ENCODE measurements at regions not wholly inside any gene's neighbourhood (a gene's known extent, or its start where the extent isn't known, plus 50 kb on each side); places are given as distances from the start of the nearest gene placed in this dataset.

DNA sequence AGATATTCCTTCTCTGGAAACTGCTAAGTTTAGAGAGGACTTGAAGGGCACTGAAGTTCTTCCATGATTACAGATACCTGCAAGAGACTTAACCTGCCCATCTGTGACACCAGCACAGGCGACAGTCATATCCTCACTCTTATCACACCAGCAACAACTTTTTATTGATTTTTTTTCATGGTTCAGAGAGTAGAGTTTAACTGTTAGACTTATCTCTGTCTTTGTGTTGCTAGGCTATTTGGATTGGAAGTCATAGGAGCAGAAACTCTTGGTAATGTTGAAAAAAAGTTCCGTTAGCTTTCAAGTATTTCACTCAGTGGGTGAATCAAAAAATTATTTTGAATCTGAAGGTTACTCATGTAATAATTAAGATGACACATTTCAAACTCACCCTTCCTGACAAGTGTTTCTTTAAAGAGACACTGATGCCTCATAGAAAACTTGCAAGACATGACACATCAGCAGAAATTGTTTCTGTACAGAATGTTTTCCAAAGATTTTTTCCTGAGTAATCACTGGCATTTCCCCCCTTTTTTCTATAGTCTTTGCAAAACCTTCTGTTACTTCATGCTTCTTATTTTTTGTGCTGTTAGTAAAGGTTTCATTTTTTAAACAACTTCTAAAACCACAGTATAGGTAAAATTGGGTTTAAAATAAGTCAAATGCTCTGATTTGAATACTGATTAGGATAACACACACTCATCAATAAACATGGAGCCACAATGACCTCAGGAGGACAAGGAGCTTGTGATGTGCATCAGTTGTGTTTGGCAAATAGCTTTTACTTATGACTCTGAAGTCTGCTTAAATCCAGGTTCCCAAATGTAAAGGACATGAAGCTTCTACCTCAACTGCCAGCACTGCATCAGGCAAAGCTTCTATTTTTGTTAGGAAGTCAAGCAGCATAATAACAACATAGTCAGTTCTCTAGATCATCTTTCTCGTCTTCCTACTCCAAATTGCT is 252.9 kb upstream of the MAN1A1 start:
- peak; percentile 57 for DNase-seq (ENCODE audit: low read depth)
- H3K4me3 ChIP-seq (ENCODE audit: low read depth, low read length): no peak overlapping the region
- TF ChIP-seq CTCF (IDR thresholded peaks at IDR 0.05; ENCODE audit: insufficient read depth, low read length): no peak

- DNase-seq (ENCODE audit: low read depth): no peak
- no peak overlapping the region for H3K4me3 ChIP-seq (ENCODE audit: low read depth, low read length)
- no peak for TF ChIP-seq CTCF (IDR thresholded peaks at IDR 0.05; ENCODE audit: insufficient read depth, low read length)
Observed at GRCh38 chr6:119598883-119599282, 249.3 kb upstream of the MAN1A1 start.

GRCh38 chr6:119594907-119595306 is 245.3 kb upstream of the MAN1A1 start:
- no peak overlapping the region for H3K4me3 ChIP-seq (ENCODE audit: low read depth, low read length)
- TF ChIP-seq CTCF (IDR thresholded peaks at IDR 0.05; ENCODE audit: insufficient read depth, low read length): no peak
- DNase-seq (ENCODE audit: low read depth): no peak

DNA sequence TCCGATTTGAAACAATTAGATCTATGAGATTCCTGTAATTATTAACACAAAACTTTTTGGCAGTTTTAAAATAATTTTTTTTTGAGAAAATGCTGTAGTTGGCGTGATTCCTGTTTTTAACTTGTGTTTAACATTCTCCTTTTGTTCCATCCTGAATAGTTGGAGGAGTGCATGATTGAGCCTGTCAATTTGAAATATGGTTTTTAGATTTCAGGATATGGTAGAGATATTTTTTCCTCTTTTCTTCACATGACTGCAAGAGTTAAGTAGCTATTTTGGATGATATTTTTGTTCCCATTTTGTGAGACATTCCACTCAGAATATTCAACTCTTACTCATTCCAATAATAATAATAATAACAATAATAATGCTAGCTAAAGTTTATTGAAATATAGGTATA is 241.7 kb upstream of the MAN1A1 start:
- DNase-seq (ENCODE audit: low read depth): no peak
- no peak overlapping the region for H3K4me3 ChIP-seq (ENCODE audit: low read depth, low read length)
- no peak for TF ChIP-seq CTCF (IDR thresholded peaks at IDR 0.05; ENCODE audit: insufficient read depth, low read length)

- no peak for TF ChIP-seq CTCF (IDR thresholded peaks at IDR 0.05; ENCODE audit: insufficient read depth, low read length)
- DNase-seq (ENCODE audit: low read depth): no peak
Observed at GRCh38 chr6:119590066-119590465, 240.5 kb upstream of the MAN1A1 start.

GRCh38 chr6:119587537-119587936 is 238.0 kb upstream of the MAN1A1 start:
- TF ChIP-seq CTCF (IDR thresholded peaks at IDR 0.05; ENCODE audit: insufficient read depth, low read length): no peak
- H3K4me3 ChIP-seq (ENCODE audit: low read depth, low read length): no peak overlapping the region
- DNase-seq (ENCODE audit: low read depth): peak; percentile 24

More at GRCh38 chr6:119590066-119590465, 240.5 kb upstream of the MAN1A1 start:
- no peak overlapping the region for H3K4me3 ChIP-seq (ENCODE audit: low read depth, low read length)

All from fibroblast of the aortic adventitia (primary cell).